ENCODE measurements at regions not wholly inside any gene's neighbourhood (a gene's known extent, or its start where the extent isn't known, plus 50 kb on each side); places are given as distances from the start of the nearest gene placed in this dataset.

DNA sequence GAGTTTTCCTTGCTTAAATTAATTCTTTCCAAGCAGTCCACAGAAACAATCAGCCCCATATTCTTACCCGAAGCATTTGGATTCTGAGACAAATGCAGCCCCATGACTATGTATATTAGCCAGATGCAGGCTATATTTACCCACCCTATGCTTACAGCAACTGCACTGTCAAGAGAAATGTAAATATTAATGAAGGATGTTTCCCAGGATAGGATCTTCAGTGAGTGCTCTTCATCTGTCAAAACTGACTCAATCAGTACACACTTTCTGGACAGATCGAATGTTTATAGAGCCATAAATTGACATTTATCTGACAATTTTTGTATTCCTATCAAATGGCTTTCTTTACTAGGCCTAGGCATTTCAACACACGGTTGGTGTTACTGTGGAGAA lies 725.3 kb upstream of the SEMA6A start:
- no peak overlapping the region for H3K27ac Mint-ChIP-seq
- H3K36me3 Mint-ChIP-seq: no peaks in the 10 kb centered on the region
- DNase-seq (ENCODE audit: low spot score in 2 of 2) (no peak), ATAC-seq (no peak)
- H3K9me3 Mint-ChIP-seq: peaks cover 8 to 9% of the 10 kb centered on the region in 2 donors

DNA sequence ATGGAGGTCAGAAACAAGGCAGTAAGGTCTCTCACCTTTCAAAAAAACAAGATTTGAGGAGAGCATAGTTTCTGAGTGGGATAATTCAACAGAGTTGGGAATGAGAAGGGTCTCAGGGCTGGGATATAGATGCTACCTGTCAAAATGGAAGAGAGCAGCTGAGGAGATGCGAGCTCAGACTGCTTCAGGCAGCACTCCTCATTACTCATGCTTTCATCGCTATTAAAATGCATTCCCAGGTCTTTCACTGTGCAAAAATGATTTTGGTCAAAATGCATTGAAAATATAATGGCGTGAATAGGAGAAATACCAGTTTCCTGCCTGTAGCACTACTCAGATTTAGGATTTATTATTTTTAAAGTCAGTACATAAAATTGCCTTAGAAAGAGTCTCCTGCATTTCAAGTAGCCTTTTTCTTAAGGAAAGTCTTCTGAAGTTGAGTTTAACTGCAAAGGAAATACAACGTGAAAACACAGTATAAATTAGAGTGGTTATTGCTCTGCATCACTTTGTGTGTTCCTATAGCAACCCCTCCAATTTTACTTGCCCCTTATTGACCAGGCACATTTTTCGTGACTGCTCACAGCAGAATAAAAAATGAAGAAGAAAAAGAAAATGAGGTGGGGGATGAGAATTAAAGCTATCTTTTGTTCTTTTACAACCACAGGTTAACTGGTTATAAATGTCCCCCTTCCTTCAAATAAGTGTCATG lies 724.8 kb upstream of the SEMA6A start:
- ATAC-seq (no peak), DNase-seq (ENCODE audit: low spot score in 2 of 2) (no peak)
- H3K27ac Mint-ChIP-seq: no peak overlapping the region
- H3K36me3 Mint-ChIP-seq: no peaks in the 10 kb centered on the region
- peaks cover 8 to 9% of the 10 kb centered on the region in 2 donors for H3K9me3 Mint-ChIP-seq

DNA sequence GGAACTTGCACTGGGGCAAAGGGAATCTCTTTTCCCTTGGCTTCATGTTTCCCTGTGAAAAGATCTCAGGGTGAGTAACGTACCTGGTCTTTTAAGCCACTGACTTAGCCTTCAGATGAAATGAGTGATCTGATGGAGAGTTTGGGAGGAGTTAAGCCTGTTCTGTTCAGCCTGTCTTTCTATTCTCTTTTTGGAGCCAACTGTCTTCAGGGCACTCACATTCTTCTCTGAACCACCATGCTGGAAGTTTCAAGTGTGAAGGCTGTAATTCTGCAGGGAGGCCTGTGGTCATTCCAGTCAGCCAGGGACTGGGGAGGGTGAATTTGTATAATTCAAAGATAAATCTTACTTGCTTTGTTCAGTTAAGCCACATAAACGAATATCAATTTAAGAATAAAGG lies 722.2 kb upstream of the SEMA6A start:
- Mint-ChIP-seq H3K9me3 (peaks cover 12 to 24% of the 10 kb centered on the region in 2 donors), H3K36me3 (no peaks in the 10 kb centered on the region), H3K27ac (no peak overlapping the region)
- DNase-seq (ENCODE audit: low spot score in 2 of 2) (no peak), ATAC-seq (no peak)

DNA sequence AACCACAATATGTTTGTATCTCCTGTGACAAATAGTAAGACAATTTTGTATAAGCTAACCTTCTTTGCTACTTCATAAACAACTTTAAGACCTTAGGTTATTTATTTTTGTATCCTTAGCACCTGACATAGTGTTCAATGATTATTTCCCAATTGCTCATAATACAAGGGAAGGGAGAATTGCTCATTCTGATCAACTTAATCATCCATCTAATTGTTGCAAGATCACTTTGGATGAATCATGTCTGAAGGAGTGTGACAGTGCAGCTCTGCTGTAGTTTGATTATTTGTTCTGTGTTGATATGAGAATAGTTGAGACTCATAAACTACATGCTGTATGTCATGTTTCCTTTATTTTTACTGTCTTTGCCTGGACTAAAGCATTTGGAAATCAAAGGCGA lies 721.3 kb upstream of the SEMA6A start:
- H3K36me3 Mint-ChIP-seq: no peaks in the 10 kb centered on the region
- no peak overlapping the region for H3K27ac Mint-ChIP-seq
- peaks cover 16 to 24% of the 10 kb centered on the region in 2 donors for H3K9me3 Mint-ChIP-seq
- no peak for ATAC-seq
- DNase-seq (ENCODE audit: low spot score in 2 of 2): no peak

DNA sequence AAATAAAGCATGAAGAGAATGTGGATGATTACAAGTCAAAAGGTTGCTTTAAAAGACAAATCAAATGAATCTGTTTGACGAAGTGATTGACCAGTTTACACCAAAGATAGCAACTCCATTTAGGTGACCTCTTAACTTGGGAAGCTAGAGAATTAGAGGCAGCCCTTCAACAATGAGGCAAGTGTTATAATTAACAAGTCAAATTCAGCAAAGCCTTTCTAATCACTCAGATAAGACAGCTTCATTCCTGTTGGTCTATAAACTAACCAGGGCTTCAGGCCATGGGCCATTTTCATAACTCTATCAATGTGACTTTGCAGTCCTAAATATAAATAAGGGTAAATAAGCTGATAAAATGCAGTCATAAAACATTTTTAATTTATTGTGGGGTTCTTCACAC lies 712.2 kb upstream of the SEMA6A start:
- ATAC-seq: no peak
- Mint-ChIP-seq H3K27ac (no peak overlapping the region), H3K9me3 (peaks cover 0 to 3% of the 10 kb centered on the region in 2 donors), H3K36me3 (no peaks in the 10 kb centered on the region)
- DNase-seq (ENCODE audit: low spot score in 2 of 2): no peak

DNA sequence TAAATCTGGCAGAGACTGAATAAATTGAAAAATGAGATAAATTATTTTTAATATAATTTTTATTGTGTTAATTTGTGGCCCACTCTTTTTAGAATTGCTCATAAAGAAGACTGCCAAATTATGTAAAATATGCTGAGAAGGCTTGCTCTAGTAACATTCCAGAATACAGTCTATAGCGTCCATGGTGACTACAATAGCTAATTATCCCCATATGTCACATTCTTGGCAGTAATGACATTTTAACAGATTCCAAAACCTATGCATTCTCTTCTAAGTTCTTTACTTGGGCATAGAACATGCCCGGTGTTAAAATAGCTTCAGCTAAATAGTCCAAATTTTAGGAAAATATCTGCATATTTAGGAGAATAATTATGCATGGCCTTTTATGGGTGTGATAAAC lies 697.0 kb upstream of the SEMA6A start:
- Mint-ChIP-seq H3K36me3 (no peaks in the 10 kb centered on the region), H3K27ac (no peak overlapping the region), H3K9me3 (peaks cover 0 to 15% of the 10 kb centered on the region in 2 donors)
- no peak for ATAC-seq
- no peak for DNase-seq (ENCODE audit: low spot score in 2 of 2)

DNA sequence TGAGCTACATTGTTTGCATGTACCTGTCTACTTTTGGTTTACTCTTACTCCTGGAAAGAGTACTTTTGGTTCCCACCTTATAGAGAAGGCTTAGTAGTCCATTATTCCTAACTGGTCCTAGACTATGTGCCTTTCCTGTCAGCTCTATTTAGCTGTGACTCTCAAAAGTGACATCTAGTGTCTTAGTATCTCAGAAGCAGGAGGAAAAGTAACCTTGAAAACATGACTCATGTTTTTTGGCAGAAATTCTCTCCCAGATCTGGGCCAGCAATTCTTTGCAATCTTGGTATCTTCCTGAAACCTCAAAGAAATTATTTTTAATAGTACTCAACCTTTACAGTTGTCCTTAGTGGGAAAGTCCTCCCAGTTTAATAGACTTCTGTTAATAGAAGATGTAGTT lies 691.7 kb upstream of the SEMA6A start:
- H3K36me3 Mint-ChIP-seq: no peaks in the 10 kb centered on the region
- ATAC-seq (no peak), DNase-seq (ENCODE audit: low spot score in 2 of 2) (no peak)
- H3K9me3 Mint-ChIP-seq: peaks cover 0 to 4% of the 10 kb centered on the region in 2 donors
- no peak overlapping the region for H3K27ac Mint-ChIP-seq

DNA sequence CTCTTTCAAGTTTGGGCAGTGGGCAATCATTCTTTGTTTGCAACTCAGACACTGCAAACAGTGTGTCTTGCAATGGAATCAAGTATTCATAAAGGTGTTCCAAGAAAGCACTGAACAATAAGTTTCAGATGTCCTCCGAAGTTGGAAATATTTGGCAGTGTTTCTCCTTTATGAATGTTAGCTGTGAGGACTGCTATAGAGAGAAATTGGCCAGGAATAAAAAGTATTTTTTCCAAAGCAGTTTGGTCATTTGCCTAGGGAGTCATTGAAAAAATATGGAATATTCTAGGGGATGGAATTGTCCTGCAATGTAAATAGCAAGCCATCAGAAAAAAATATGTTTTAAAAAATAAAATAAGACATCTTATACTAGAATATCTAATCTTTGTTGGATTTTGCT lies 688.6 kb upstream of the SEMA6A start:
- DNase-seq (ENCODE audit: low spot score in 2 of 2) (no peak), ATAC-seq (no peak)
- Mint-ChIP-seq H3K36me3 (no peaks in the 10 kb centered on the region), H3K27ac (no peak overlapping the region), H3K9me3 (peaks cover 0 to 4% of the 10 kb centered on the region in 2 donors)

DNA sequence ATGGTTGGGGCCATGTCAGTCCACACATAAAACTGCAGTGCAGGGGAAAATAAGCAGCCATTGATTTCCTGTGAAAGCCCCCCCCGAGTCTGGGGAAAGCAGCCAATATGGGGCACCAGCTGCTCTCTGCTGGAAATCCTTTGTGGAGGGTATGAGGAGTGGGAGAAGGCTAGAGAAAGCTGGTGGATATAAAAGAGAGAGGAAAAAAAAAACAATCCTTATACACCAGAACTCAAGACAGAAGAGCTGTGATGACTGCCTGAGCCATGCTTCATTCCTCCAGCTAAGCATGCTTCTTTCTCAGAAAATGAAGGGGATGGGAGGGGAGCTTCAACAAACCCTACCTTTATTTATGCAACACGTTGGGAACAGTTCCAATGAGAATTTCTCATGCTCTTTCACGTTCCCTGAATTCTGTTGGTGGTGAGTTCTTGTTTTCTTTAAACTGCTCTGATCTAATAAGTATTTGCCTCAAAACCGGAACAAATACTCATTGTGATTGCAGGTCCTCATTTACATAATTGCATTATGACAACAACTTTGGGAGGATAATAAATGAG lies 688.0 kb upstream of the SEMA6A start:
- no peak for DNase-seq (ENCODE audit: low spot score in 2 of 2)
- H3K36me3 Mint-ChIP-seq: no peaks in the 10 kb centered on the region
- no peak overlapping the region for H3K27ac Mint-ChIP-seq
- ATAC-seq: no peak
- peaks cover 0 to 4% of the 10 kb centered on the region in 2 donors for H3K9me3 Mint-ChIP-seq

DNA sequence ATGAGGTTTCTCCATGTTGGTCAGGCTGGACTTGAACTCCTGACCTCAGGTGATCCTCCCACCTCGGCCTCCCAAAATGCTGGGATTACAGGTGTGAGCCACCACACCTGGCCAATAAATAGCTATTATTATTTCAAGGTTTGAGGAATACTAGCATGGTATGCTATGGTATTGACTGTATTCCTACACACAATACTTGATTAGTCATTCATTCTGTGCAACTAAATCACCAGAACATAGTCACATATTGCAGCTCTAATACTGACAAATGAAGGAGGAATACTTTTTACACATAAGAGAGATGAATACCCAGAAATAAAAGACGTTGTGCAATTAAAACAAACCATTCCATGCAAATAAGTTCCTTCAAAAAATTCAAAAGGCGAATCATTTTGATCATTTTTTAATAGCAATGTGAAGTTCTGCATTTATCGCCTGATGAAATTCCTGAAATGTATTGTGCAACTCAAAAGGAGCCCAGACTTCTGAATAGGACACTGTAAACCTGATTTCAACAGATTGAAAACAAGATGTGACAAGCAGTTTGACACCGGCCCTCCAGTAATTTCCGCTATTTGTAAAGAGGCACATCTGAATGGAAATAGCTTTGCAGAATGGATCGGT lies 687.4 kb upstream of the SEMA6A start:
- H3K36me3 Mint-ChIP-seq: no peaks in the 10 kb centered on the region
- ATAC-seq (no peak), DNase-seq (ENCODE audit: low spot score in 2 of 2) (no peak)
- no peak overlapping the region for H3K27ac Mint-ChIP-seq
- H3K9me3 Mint-ChIP-seq: peaks cover 0 to 4% of the 10 kb centered on the region in 2 donors

DNA sequence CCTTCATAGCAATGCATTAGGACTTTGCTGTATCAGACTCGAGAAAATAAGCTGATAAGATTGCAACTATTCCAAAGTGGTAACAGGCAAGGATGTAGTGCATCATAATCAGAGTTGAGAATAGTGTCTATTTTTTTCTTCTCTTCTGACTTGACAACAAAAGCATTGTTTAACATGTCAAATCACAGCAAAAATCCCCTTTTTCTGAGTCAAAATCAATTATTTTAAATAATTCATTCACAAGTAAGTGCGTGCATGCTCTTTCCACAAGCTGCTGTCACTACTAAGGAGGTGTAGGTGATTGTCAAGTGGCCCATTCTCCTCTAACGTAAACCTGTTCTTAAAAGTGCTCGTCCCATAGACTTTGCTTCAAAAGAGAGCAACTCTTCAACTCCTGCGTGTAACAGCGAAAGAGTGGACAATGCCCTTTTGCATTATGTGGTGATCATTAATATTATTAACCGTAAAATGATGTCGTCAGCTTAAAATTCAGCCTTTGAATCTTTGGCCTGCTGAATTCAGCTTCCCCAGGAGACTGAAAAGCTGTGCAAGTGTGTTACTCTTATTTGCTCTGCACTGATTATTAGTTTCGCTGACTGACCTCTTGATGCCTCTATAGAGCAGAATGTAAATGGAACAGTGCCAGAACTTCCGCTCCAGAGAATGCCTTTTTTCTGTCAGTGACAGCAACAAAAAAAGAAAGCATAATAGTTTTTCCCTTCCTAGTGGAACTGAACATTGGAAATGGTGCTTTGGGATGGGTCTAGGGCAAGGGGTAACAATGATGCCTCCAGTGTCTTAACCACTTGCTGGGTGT lies 680.8 kb upstream of the SEMA6A start:
- no peak for ATAC-seq
- Mint-ChIP-seq H3K36me3 (no peaks in the 10 kb centered on the region), H3K27ac (no peak overlapping the region), H3K9me3 (peaks cover 0 to 4% of the 10 kb centered on the region in 2 donors)
- DNase-seq (ENCODE audit: low spot score in 2 of 2): no peak

DNA sequence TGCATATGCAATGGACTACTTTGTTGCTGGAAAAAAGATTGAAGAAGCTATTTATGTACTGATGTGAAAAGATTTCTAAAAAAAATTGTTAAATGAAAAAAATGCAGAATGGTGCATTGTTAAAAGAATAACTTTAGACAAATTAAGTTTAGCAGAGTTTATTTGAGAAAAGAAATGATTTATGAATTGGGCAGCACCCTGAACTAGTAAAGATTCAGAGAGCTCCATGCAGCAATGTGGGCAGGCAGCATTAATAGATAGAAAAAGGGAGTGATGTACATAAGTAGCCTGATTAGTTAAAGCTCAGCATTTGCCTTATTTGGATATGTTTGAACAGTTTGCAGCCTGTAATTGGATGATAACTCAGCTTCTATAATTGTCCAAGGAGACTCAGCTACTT lies 677.9 kb upstream of the SEMA6A start:
- Mint-ChIP-seq H3K27ac (no peak overlapping the region), H3K36me3 (no peaks in the 10 kb centered on the region), H3K9me3 (peaks cover 0 to 4% of the 10 kb centered on the region in 2 donors)
- ATAC-seq (no peak), DNase-seq (ENCODE audit: low spot score in 2 of 2) (no peak)

DNA sequence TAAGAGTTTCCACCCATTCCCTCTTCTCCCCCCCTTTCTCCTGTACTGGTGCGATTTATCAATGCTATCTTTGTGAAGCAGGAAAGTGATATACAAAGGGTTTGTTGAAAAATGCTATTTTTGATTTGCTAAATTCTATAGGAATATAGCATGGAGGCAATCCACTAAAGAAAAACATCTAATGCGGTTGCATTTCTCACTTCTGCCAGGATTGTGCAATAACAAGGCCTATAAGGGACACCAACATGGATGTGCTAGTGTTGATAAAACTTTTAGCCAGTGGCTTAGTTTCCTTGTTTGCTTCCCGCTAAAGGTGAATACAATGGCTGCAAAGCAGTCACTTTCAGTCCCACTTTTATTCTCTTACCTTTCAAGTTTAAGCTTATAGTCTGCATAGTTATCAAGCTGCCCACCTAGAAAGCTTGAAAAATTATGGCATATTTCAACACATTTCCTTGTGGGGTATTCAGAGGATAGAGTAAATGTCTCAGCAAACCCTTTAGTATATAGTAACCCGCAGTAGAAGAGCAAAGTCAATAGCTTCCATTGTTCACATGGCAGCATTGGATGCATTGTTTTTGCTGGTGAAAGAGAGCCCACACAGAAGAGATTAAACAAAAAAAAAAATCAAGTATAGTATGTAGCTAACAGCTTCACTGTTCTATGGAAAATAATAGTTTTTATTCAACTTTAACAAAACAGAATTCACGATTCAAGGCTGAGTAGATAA lies 674.6 kb upstream of the SEMA6A start:
- no peak overlapping the region for H3K27ac Mint-ChIP-seq
- DNase-seq (ENCODE audit: low spot score in 2 of 2) (no peak), ATAC-seq (no peak)
- H3K36me3 Mint-ChIP-seq: no peaks in the 10 kb centered on the region
- no peaks in the 10 kb centered on the region for H3K9me3 Mint-ChIP-seq

DNA sequence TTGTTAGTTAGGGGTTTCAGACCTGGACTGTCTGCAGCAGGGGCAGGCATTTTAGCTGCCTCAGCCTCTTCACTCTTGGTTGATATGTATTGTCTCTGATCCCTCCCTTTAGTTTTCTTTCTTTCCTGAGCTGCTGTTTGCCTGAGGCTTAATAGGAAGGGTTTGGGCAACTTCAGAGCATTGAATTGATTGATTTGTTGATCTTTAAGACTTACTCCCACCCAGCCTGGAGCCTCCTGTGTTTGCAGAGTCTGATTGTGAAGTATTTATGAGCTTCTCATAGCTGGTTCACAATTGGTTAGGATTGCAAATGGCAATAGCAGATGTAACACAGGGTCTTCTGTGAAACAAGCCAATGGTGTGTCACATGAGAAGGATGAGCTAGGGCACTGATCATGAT lies 671.8 kb upstream of the SEMA6A start:
- no peak overlapping the region for H3K27ac Mint-ChIP-seq

DNA sequence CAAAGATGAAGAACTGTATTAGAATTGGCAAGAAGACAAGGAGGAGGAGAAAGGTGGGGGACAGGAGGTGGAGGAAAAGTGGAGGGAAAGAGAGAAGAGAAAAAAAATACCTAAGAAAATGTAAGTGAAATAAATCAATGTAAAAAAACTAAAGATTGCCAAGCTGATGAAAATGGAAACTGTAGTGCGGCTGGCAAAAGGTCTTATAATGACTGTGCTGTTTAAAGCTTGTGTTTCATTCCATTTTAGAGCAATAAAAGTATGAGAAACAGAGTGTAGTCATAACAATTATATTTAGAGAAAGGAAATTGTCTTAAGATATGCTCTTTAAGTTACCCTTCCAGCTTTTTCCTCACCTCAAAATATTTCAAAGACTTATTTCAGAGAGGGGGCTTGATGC lies 670.5 kb upstream of the SEMA6A start:
- ATAC-seq (no peak), DNase-seq (ENCODE audit: low spot score in 2 of 2) (no peak)
- Mint-ChIP-seq H3K36me3 (peaks cover 0 to 6% of the 10 kb centered on the region in 2 donors), H3K9me3 (peaks cover 7 to 9% of the 10 kb centered on the region in 2 donors), H3K27ac (no peak overlapping the region)

More for the DNA sequence above, 671.8 kb upstream of the SEMA6A start:
- no peaks in the 10 kb centered on the region for H3K36me3 Mint-ChIP-seq
- no peaks in the 10 kb centered on the region for H3K9me3 Mint-ChIP-seq
- DNase-seq (ENCODE audit: low spot score in 2 of 2): no peak
- no peak for ATAC-seq

DNA sequence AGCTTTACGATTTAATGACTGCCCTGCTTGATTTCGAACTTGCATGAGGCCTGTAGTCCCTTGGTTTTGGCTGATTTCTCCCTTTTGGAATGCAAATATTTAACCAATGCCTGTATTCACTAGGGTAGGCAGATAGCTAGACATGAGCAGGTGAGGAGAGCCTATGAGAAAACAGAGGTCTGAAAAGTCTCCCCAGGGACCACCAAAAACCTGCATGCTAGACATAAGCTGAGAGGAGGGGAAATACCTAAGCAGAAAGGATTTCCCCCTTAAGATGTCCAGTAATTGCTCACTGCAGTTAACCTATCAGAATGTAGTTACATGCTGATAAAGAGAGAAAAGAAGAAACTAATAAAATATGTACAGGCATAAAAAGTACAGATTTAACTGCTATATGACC lies 667.4 kb upstream of the SEMA6A start:
- Mint-ChIP-seq H3K27ac (no peak overlapping the region), H3K9me3 (peaks cover 10 to 12% of the 10 kb centered on the region in 2 donors), H3K36me3 (peaks cover 0 to 7% of the 10 kb centered on the region in 2 donors)
- no peak for ATAC-seq
- no peak for DNase-seq (ENCODE audit: low spot score in 2 of 2)

DNA sequence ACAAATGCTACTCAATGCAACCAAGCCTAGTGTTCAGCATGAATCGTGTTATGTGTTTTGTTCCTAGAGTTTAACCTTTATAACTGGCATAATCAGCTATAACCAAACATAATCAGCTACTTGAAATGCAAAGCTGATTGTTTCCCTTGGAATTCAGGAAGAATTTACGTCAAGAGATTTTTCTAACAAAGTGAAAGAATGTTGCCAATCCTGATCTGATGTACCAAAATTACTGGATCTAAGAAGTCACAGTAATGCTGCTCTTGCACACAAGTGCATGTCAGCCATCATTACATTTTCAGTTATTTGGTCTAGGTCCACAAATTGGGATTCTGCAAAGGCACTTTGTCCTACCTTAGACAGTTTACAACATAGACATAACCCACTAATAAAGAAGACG lies 662.3 kb upstream of the SEMA6A start:
- ATAC-seq (no peak), DNase-seq (ENCODE audit: low spot score in 2 of 2) (no peak)
- Mint-ChIP-seq H3K27ac (no peak overlapping the region), H3K36me3 (peaks cover 0 to 7% of the 10 kb centered on the region in 2 donors), H3K9me3 (peaks cover 13 to 16% of the 10 kb centered on the region in 2 donors)

Data from activated naive CD4-positive, alpha-beta T cell treated with anti-CD3 and anti-CD28 coated beads, Interleukin-2, amount 50 U/mL, for 72 hours (primary cell).